GM23338 (cell line): ENCODE measurements at regions not wholly inside any gene's neighbourhood (a gene's known extent, or its start where the extent isn't known, plus 50 kb on each side); places are given as distances from the start of the nearest gene placed in this dataset.

ENCODE experiments used
- EZH2 ChIP-seq: fragments of 200-600 bp; sonication (generic); IDR thresholded peaks from one replicate; pipeline ENCODE4 v1.8.0; 2017; ENCODE audit warnings: antibody characterized with exemption, mild to moderate bottlenecking, low read depth; ENCODE audit not compliant: unreplicated experiment
- NANOG ChIP-seq: IDR thresholded peaks from 2 replicates; pipeline ENCODE4 v1.6.1; 2016; ENCODE audit warnings: antibody characterized with exemption, borderline replicate concordance
- POLR2AphosphoS5 ChIP-seq: IDR thresholded peaks from 2 replicates; pipeline ENCODE4 v1.6.1; 2016; ENCODE audit warnings: antibody characterized with exemption, low read depth
- STAT1 ChIP-seq: IDR thresholded peaks from one replicate; pipeline ENCODE4 v1.6.1; 2016; ENCODE audit warnings: antibody characterized with exemption; ENCODE audit not compliant: unreplicated experiment
- ZNF114 ChIP-seq: fragments of 250-450 bp; sonication (Bioruptor Pico); IDR thresholded peaks from 2 replicates; pipeline ENCODE4 v1.5.0; 2020; ENCODE audit warnings: mild to moderate bottlenecking, moderate library complexity
- TF ChIP-seq, protein P1 (sequence below): fragments of 250-450 bp; sonication (Bioruptor Pico); IDR thresholded peaks from 2 replicates; pipeline ENCODE4 v1.5.0; 2020; ENCODE audit warnings: mild to moderate bottlenecking, moderate library complexity
- TF ChIP-seq, protein P2 (sequence below): IDR thresholded peaks from 2 replicates; pipeline ENCODE4 v1.6.1; 2016; ENCODE audit warnings: antibody characterized with exemption
- TF ChIP-seq, protein P3 (sequence below): IDR thresholded peaks from one replicate; pipeline ENCODE4 v1.6.1; 2018; ENCODE audit warnings: antibody characterized with exemption; ENCODE audit not compliant: unreplicated experiment

DNA sequence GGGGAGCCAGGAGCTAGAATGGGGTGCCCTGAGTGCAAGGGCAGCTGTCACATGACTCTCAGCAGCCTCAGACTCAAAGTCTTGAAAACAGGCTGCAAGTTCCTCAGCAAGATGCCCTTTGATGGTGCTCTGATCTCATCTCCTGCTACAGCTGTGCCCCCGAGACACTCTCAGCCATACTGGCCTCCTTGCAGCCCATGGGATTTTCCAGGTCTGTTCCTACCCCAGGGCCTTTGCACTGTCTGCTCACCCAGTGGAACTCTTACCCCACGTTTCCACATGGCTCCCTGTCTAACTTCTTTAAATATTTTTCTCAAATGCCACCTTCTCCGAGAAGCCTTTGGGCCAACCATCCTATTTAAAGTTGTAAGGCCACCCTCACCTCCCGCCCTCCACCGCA, 146.9 kb downstream of the C16orf95 start (continued):
- TF ChIP-seq, protein P1, sequence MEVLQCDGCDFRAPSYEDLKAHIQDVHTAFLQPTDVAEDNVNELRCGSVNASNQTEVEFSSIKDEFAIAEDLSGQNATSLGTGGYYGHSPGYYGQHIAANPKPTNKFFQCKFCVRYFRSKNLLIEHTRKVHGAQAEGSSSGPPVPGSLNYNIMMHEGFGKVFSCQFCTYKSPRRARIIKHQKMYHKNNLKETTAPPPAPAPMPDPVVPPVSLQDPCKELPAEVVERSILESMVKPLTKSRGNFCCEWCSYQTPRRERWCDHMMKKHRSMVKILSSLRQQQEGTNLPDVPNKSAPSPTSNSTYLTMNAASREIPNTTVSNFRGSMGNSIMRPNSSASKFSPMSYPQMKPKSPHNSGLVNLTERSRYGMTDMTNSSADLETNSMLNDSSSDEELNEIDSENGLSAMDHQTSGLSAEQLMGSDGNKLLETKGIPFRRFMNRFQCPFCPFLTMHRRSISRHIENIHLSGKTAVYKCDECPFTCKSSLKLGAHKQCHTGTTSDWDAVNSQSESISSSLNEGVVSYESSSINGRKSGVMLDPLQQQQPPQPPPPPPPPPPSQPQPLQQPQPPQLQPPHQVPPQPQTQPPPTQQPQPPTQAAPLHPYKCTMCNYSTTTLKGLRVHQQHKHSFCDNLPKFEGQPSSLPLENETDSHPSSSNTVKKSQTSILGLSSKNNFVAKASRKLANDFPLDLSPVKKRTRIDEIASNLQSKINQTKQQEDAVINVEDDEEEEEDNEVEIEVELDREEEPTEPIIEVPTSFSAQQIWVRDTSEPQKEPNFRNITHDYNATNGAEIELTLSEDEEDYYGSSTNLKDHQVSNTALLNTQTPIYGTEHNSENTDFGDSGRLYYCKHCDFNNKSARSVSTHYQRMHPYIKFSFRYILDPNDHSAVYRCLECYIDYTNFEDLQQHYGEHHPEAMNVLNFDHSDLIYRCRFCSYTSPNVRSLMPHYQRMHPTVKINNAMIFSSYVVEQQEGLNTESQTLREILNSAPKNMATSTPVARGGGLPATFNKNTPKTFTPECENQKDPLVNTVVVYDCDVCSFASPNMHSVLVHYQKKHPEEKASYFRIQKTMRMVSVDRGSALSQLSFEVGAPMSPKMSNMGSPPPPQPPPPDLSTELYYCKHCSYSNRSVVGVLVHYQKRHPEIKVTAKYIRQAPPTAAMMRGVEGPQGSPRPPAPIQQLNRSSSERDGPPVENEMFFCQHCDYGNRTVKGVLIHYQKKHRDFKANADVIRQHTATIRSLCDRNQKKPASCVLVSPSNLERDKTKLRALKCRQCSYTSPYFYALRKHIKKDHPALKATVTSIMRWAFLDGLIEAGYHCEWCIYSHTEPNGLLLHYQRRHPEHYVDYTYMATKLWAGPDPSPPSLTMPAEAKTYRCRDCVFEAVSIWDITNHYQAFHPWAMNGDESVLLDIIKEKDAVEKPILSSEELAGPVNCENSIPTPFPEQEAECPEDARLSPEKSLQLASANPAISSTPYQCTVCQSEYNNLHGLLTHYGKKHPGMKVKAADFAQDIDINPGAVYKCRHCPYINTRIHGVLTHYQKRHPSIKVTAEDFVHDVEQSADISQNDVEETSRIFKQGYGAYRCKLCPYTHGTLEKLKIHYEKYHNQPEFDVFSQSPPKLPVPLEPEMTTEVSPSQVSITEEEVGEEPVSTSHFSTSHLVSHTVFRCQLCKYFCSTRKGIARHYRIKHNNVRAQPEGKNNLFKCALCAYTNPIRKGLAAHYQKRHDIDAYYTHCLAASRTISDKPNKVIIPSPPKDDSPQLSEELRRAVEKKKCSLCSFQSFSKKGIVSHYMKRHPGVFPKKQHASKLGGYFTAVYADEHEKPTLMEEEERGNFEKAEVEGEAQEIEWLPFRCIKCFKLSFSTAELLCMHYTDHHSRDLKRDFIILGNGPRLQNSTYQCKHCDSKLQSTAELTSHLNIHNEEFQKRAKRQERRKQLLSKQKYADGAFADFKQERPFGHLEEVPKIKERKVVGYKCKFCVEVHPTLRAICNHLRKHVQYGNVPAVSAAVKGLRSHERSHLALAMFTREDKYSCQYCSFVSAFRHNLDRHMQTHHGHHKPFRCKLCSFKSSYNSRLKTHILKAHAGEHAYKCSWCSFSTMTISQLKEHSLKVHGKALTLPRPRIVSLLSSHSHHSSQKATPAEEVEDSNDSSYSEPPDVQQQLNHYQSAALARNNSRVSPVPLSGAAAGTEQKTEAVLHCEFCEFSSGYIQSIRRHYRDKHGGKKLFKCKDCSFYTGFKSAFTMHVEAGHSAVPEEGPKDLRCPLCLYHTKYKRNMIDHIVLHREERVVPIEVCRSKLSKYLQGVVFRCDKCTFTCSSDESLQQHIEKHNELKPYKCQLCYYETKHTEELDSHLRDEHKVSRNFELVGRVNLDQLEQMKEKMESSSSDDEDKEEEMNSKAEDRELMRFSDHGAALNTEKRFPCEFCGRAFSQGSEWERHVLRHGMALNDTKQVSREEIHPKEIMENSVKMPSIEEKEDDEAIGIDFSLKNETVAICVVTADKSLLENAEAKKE (CRISPR knock-in tag) = no peak
- TF ChIP-seq NANOG (no peak), STAT1 (no peak), POLR2AphosphoS5 (no peak), ZNF114 (CRISPR knock-in tag) (no peak), EZH2 (no peak)
- TF ChIP-seq, protein P2, sequence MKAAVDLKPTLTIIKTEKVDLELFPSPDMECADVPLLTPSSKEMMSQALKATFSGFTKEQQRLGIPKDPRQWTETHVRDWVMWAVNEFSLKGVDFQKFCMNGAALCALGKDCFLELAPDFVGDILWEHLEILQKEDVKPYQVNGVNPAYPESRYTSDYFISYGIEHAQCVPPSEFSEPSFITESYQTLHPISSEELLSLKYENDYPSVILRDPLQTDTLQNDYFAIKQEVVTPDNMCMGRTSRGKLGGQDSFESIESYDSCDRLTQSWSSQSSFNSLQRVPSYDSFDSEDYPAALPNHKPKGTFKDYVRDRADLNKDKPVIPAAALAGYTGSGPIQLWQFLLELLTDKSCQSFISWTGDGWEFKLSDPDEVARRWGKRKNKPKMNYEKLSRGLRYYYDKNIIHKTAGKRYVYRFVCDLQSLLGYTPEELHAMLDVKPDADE = no peak
- TF ChIP-seq, protein P3, sequence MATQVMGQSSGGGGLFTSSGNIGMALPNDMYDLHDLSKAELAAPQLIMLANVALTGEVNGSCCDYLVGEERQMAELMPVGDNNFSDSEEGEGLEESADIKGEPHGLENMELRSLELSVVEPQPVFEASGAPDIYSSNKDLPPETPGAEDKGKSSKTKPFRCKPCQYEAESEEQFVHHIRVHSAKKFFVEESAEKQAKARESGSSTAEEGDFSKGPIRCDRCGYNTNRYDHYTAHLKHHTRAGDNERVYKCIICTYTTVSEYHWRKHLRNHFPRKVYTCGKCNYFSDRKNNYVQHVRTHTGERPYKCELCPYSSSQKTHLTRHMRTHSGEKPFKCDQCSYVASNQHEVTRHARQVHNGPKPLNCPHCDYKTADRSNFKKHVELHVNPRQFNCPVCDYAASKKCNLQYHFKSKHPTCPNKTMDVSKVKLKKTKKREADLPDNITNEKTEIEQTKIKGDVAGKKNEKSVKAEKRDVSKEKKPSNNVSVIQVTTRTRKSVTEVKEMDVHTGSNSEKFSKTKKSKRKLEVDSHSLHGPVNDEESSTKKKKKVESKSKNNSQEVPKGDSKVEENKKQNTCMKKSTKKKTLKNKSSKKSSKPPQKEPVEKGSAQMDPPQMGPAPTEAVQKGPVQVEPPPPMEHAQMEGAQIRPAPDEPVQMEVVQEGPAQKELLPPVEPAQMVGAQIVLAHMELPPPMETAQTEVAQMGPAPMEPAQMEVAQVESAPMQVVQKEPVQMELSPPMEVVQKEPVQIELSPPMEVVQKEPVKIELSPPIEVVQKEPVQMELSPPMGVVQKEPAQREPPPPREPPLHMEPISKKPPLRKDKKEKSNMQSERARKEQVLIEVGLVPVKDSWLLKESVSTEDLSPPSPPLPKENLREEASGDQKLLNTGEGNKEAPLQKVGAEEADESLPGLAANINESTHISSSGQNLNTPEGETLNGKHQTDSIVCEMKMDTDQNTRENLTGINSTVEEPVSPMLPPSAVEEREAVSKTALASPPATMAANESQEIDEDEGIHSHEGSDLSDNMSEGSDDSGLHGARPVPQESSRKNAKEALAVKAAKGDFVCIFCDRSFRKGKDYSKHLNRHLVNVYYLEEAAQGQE = no peak
